IMR-90 (cell line): ENCODE measurements at regions not wholly inside any gene's neighbourhood (a gene's known extent, or its start where the extent isn't known, plus 50 kb on each side); places are given as distances from the start of the nearest gene placed in this dataset.

Experiments used
- CEBPB ChIP-seq: IDR thresholded peaks from 2 replicates; pipeline ENCODE4 v1.6.1; 2012; ENCODE audit warnings: low read depth, low read length, improper control_type of control experiment
- MAFK ChIP-seq: IDR thresholded peaks from 2 replicates; pipeline ENCODE4 v1.6.1; 2012; ENCODE audit warnings: low read depth, low read length, improper control_type of control experiment
- MXI1 ChIP-seq: IDR thresholded peaks from 2 replicates; pipeline ENCODE4 v1.6.1; 2012; ENCODE audit warnings: low read depth, mild to moderate bottlenecking, low read length, moderate library complexity, borderline replicate concordance
- POLR2A ChIP-seq: IDR thresholded peaks from 2 replicates; pipeline ENCODE4 v1.6.1; 2012; ENCODE audit warnings: mild to moderate bottlenecking, low read depth, low read length
- RAD21 ChIP-seq: IDR thresholded peaks from 2 replicates; pipeline ENCODE4 v1.6.1; 2012; ENCODE audit warnings: low read length, improper control_type of control experiment
- RCOR1 ChIP-seq: IDR thresholded peaks from 2 replicates; pipeline ENCODE4 v1.6.1; 2012; ENCODE audit warnings: mild to moderate bottlenecking, low read length, improper control_type of control experiment; ENCODE audit not compliant: insufficient replicate concordance
- RFX5 ChIP-seq: IDR thresholded peaks from 2 replicates; pipeline ENCODE4 v1.8.0; 2012; ENCODE audit warnings: low read depth, mild to moderate bottlenecking, low read length, moderate library complexity
- SMC3 ChIP-seq: fragments of 150-350 bp; IDR thresholded peaks from 2 replicates; pipeline ENCODE4 v1.6.1; 2016; ENCODE audit warnings: low read depth, mild to moderate bottlenecking, antibody characterized with exemption, low read length, moderate library complexity
- TF ChIP-seq, protein P1 (sequence below): conservative IDR thresholded peaks from 2 replicates; pipeline ENCODE4 v1.5.1; 2012; ENCODE audit warnings: mild to moderate bottlenecking, low read depth, low read length, improper control_type of control experiment
- TF ChIP-seq, protein P2 (sequence below): fragments of 150-350 bp; IDR thresholded peaks from 2 replicates; pipeline ENCODE4 v1.6.1; 2017; ENCODE audit warnings: mild to moderate bottlenecking, antibody characterized with exemption, low read length, low read depth

DNA sequence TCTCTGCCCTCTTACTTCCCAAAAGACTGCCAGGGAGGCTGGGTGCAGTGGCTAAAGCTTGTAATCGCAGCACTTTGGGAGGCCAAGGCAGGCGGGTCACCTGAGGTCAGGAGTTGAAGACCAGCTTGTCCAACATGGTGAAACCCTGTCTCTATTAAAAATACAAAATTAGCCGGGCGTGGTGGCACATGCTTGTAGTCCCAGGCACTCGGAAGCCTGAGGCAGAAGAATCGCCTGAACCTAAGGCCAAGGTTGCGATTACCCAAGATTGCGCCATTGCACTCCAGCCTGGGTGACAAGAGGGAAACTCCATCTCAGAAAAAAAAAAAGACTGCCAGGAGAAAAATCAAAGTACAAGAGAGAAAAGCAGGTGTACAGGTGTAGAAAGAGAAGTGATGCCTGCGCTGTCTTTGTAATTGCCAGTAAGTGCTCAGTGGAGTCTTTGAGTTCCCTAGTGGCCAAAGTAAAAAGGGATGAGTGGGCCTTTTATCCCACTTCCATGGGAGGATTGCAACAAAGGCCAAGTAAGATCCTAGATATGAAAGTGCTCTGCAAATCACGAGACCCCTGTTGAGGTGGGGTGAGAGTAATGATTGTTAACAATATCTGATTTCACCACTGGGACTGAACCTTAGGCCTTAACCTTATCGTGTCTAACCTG lies 94.7 kb upstream of the WNT4 start:
- no peak for TF ChIP-seq POLR2A
- TF ChIP-seq, protein P1, sequence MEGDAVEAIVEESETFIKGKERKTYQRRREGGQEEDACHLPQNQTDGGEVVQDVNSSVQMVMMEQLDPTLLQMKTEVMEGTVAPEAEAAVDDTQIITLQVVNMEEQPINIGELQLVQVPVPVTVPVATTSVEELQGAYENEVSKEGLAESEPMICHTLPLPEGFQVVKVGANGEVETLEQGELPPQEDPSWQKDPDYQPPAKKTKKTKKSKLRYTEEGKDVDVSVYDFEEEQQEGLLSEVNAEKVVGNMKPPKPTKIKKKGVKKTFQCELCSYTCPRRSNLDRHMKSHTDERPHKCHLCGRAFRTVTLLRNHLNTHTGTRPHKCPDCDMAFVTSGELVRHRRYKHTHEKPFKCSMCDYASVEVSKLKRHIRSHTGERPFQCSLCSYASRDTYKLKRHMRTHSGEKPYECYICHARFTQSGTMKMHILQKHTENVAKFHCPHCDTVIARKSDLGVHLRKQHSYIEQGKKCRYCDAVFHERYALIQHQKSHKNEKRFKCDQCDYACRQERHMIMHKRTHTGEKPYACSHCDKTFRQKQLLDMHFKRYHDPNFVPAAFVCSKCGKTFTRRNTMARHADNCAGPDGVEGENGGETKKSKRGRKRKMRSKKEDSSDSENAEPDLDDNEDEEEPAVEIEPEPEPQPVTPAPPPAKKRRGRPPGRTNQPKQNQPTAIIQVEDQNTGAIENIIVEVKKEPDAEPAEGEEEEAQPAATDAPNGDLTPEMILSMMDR = no peak
- TF ChIP-seq RCOR1 = no peak
- no peak for TF ChIP-seq MAFK
- no peak for TF ChIP-seq RAD21
- no peak for TF ChIP-seq SMC3
- TF ChIP-seq CEBPB = no peak
- no peak for TF ChIP-seq MXI1
- TF ChIP-seq, protein P2, sequence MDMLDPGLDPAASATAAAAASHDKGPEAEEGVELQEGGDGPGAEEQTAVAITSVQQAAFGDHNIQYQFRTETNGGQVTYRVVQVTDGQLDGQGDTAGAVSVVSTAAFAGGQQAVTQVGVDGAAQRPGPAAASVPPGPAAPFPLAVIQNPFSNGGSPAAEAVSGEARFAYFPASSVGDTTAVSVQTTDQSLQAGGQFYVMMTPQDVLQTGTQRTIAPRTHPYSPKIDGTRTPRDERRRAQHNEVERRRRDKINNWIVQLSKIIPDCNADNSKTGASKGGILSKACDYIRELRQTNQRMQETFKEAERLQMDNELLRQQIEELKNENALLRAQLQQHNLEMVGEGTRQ = no peak
- TF ChIP-seq RFX5 = no peak
